Activated CD8-positive, alpha-beta T cell treated with anti-CD3 and anti-CD28 coated beads for 36 hours (primary cell): ENCODE measurements at regions not wholly inside any gene's neighbourhood (a gene's known extent, or its start where the extent isn't known, plus 50 kb on each side); places are given as distances from the start of the nearest gene placed in this dataset.

ENCODE experiments used
- ATAC-seq: fragments of 200-7000 bp; cut with Tn5 transposase; one replicate; pipeline ENCODE4 v1.10.0; 2021; ENCODE audit warnings: mild to moderate bottlenecking, moderate library complexity
- CTCF ChIA-PET: fragments of 350-600 bp; sonication (Branson Sonifier 250); formaldehyde crosslinking; loops from one replicate; lab custom pipeline; 2021; ENCODE audit warnings: antibody characterized with exemption; lab: Charles Lee
- POLR2A ChIA-PET: fragments of 350-600 bp; sonication (Branson Sonifier 250); formaldehyde crosslinking; loops from one replicate; lab custom pipeline; 2021; ENCODE audit warnings: antibody characterized with exemption; lab: Charles Lee
- DNase-seq: peaks from one replicate; pipeline ENCODE4 v3.0.0-alpha.2; 2020
- H3K27ac Mint-ChIP-seq: one replicate; pipeline ENCODE4 v1.8.0; 2021; ENCODE audit warnings: mild to moderate bottlenecking, mixed read lengths
- H3K27me3 Mint-ChIP-seq: one replicate; pipeline ENCODE4 v1.8.0; 2021; ENCODE audit warnings: mixed read lengths
- H3K36me3 Mint-ChIP-seq: one replicate; pipeline ENCODE4 v1.8.0; 2021; ENCODE audit warnings: low read depth, mixed read lengths
- H3K4me1 Mint-ChIP-seq: one replicate; pipeline ENCODE4 v1.8.0; 2021; ENCODE audit warnings: low read depth, mixed read lengths
- H3K4me3 Mint-ChIP-seq: one replicate; pipeline ENCODE4 v1.8.0; 2021; ENCODE audit warnings: mild to moderate bottlenecking, moderate library complexity, mixed read lengths
- H3K9me3 Mint-ChIP-seq: one replicate; pipeline ENCODE4 v1.8.0; 2021; ENCODE audit warnings: mixed read lengths
- intact Hi-C: fragments of 100-400 bp; cut with micrococcal nuclease; formaldehyde crosslinking; loops from one replicate; pipeline ENCODE4 v1.10.0; 2022
- TF ChIP-seq, protein P1 (sequence below): fragments of 200-600 bp; IDR thresholded peaks from one replicate; pipeline ENCODE4 v1.8.0; 2022; ENCODE audit warnings: antibody characterized with exemption, mild to moderate bottlenecking

DNA sequence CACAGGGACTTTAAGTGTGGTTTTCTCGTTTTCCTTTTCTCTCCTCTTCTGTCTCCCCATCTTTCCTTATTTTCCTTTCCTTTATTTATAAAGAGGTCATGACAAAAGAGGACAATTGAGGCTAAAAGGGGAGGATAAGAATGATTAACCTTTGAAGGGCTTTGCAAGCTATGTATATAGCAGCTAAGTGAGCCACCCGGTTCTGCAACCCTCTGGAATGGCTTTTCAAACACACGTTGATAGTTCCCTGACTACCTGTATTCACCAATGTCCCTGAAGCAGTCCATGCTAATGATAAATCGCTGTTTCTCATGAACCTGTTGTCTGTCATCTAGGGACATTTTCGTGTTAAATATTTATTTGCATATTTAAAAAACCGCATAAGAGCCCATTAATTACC, 124.4 kb upstream of the RALGAPA2 start:
- POLR2A ChIA-PET, result no interaction called here
- Mint-ChIP-seq H3K4me3 (no peak overlapping the region), H3K9me3 (no peaks in the 10 kb centered on the region), H3K36me3 (no peaks in the 10 kb centered on the region), H3K27me3 (peaks cover 7% of the 10 kb centered on the region), H3K4me1 (peaks cover 3% of the 10 kb centered on the region), H3K27ac (no peak overlapping the region)
- CTCF ChIA-PET, result interaction anchor here (0.6 to 5.3 kb wide), 8 partner anchors 10 to 735 kb away, joined by 3 to 42 read pairs (median 6); no protein-coding TSS in a partner anchor
- no peak for DNase-seq
- intact Hi-C loops, result no loop called here
- TF ChIP-seq, protein P1, sequence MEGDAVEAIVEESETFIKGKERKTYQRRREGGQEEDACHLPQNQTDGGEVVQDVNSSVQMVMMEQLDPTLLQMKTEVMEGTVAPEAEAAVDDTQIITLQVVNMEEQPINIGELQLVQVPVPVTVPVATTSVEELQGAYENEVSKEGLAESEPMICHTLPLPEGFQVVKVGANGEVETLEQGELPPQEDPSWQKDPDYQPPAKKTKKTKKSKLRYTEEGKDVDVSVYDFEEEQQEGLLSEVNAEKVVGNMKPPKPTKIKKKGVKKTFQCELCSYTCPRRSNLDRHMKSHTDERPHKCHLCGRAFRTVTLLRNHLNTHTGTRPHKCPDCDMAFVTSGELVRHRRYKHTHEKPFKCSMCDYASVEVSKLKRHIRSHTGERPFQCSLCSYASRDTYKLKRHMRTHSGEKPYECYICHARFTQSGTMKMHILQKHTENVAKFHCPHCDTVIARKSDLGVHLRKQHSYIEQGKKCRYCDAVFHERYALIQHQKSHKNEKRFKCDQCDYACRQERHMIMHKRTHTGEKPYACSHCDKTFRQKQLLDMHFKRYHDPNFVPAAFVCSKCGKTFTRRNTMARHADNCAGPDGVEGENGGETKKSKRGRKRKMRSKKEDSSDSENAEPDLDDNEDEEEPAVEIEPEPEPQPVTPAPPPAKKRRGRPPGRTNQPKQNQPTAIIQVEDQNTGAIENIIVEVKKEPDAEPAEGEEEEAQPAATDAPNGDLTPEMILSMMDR, result no peak
- ATAC-seq, result no peak

DNA sequence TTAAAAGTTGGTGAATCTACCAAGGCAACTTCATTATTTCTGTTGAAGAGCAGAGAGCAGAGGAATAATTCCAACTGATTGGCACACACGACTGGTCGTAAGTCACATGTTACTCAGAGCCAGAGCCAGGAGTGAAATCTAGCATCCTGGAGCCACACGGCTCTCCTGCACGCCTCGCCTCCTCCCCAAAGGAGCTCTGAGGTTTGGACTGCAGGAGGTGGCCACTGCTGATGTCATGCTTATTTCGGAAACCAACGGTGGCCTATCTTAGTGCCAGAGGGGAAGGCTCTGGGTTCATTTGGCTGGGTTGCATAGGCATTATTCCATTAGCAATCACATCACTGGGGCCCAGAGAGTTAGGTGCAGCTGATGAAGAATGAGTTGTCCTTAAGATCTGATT, 123.5 kb upstream of the RALGAPA2 start:
- H3K4me1 Mint-ChIP-seq, result peaks cover 3% of the 10 kb centered on the region
- intact Hi-C loops, result no loop called here
- peaks cover 7% of the 10 kb centered on the region for H3K27me3 Mint-ChIP-seq
- no peak overlapping the region for H3K4me3 Mint-ChIP-seq
- TF ChIP-seq, protein P1, result no peak
- no peak for ATAC-seq
- ChIA-PET CTCF (interaction anchor here (0.7 to 5.3 kb wide), 5 partner anchors 10 to 400 kb away, joined by 3 to 42 read pairs (median 7); no protein-coding TSS in a partner anchor), POLR2A (no interaction called here)
- H3K9me3 Mint-ChIP-seq, result no peaks in the 10 kb centered on the region
- H3K27ac Mint-ChIP-seq, result no peak overlapping the region
- H3K36me3 Mint-ChIP-seq, result no peaks in the 10 kb centered on the region
- no peak for DNase-seq

DNA sequence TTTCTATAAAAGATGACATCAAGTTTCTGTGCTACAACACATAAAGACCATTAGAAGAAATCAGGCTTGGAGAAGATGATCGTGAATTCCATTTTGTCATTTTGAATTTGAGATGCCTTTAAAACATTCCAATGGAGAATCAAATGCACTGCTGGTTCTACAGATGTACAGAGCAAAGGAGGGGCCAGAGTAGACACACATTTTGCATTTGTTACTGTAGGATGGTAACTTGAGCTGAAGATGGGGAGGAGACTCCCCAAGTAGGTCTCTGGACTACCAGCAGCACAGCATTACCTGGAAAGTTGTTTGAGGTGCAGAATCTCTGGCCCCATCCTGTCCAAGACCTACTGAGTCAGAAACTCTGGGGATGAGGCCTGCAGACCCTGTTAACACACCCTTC, 121.6 kb upstream of the RALGAPA2 start:
- intact Hi-C loops, result no loop called here

DNA sequence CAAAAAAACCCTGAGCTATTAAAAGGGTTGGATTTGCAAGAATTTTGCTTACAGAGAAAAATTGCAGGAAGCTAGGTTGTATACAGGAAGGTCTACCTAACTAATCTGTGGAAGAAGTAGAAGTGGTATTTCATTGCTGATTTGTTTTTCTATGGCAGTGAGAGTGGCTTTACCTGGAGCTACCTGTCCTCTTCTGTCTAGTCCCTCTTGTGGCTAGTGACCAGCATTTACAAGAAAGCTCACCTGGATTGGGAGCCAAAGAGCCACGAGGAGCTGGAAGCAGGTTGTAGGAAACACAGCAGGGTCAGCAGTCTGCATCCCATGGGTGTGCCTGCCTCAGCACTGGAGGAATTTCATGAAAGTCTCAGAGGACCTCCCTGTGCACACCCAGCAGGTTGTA, 120.3 kb upstream of the RALGAPA2 start:
- CTCF ChIA-PET, result interaction anchor here (0.7 to 1.2 kb wide), 2 partner anchors 8 to 28 kb away, joined by 3 read pairs; no protein-coding TSS in a partner anchor
- ATAC-seq, result no peak
- intact Hi-C loops, result no loop called here

More for the DNA sequence above, 121.6 kb upstream of the RALGAPA2 start:
- no peaks in the 10 kb centered on the region for H3K36me3 Mint-ChIP-seq
- ChIA-PET POLR2A (no interaction called here), CTCF (interaction anchor here (1.2 kb wide), 1 partner anchor 10 kb away, joined by 3 read pairs; no protein-coding TSS in a partner anchor)
- H3K4me3 Mint-ChIP-seq, result no peak overlapping the region
- ATAC-seq (no peak), DNase-seq (no peak)
- H3K4me1 Mint-ChIP-seq, result peaks cover 3% of the 10 kb centered on the region
- TF ChIP-seq, protein P1, result no peak
- peaks cover 3% of the 10 kb centered on the region for H3K9me3 Mint-ChIP-seq
- H3K27me3 Mint-ChIP-seq, result peaks cover 7% of the 10 kb centered on the region
- no peak overlapping the region for H3K27ac Mint-ChIP-seq

DNA sequence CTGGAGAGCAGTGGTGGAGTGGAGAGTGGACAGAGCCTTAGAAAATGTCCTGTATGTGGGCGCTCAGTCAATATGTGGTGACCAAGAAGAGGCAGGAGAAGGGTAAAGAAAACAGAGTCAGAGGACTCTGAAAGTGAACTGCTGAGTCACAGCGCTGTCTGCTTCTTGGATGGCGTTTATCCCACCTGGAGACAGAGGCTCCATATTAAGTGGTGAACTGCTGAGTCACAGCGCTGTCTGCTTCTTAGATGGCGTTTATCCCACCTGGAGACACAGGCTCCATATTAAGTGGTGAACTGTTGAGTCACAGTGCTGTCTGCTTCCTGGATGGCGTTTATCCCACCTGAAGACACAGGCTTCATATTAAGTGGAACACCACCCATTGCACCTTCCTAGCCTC, 119.3 kb upstream of the RALGAPA2 start:
- TF ChIP-seq, protein P1, result no peak
- ATAC-seq, result no peak
- intact Hi-C loops, result no loop called here
- Mint-ChIP-seq H3K27me3 (peaks cover 6% of the 10 kb centered on the region), H3K36me3 (no peaks in the 10 kb centered on the region), H3K4me1 (no peaks in the 10 kb centered on the region), H3K4me3 (no peak overlapping the region), H3K27ac (no peak overlapping the region), H3K9me3 (peaks cover 3% of the 10 kb centered on the region)
- no peak for DNase-seq
- POLR2A ChIA-PET, result no interaction called here
- CTCF ChIA-PET, result no interaction called here

More for the DNA sequence above, 120.3 kb upstream of the RALGAPA2 start:
- Mint-ChIP-seq H3K36me3 (no peaks in the 10 kb centered on the region), H3K27ac (no peak overlapping the region), H3K9me3 (peaks cover 3% of the 10 kb centered on the region), H3K4me1 (peaks cover 3% of the 10 kb centered on the region), H3K27me3 (peaks cover 7% of the 10 kb centered on the region), H3K4me3 (no peak overlapping the region)
- POLR2A ChIA-PET, result no interaction called here
- DNase-seq, result no peak
- TF ChIP-seq, protein P1, result no peak
